NCI-H146 treated with DMSO at 0.1 percent for 48 hours (cell line): ENCODE measurements at regions not wholly inside any gene's neighbourhood (a gene's known extent, or its start where the extent isn't known, plus 50 kb on each side); places are given as distances from the start of the nearest gene placed in this dataset.

Experiments used
- DNase-seq: peaks from one replicate; lab custom pipeline; 2025; ENCODE audit not compliant: unreplicated experiment; lab: John Stamatoyannopoulos, UW

GRCh38 chr12:90060031-90060430 lies 351.4 kb upstream of the ATP2B1 start:
- DNase-seq = no peak

GRCh38 chr12:90058704-90059103 lies 350.1 kb upstream of the ATP2B1 start:
- no peak for DNase-seq

- no peak for DNase-seq
Observed at GRCh38 chr12:90055071-90055470, 346.4 kb upstream of the ATP2B1 start.

- DNase-seq = no peak
Observed at GRCh38 chr12:90048918-90049317, 340.3 kb upstream of the ATP2B1 start.

DNA sequence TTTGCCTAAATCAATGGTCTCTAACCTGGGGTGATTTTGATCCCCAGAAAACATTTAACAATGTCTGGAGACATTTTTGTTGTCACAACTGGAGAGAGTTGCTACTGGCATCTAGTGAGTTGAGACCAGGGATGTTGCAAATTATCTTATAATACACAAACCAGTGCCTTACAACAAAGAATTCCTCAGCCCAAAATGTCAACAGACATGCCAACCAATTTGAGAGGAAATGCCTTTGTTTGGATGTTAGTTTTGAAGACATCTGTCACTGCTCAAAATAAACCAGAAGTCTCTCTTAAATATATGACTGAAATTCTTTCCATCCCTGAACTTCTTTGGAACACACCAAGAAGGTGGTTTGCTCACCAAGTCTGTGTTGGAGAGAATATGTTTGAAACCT lies 336.9 kb upstream of the ATP2B1 start:
- no peak for DNase-seq

DNA sequence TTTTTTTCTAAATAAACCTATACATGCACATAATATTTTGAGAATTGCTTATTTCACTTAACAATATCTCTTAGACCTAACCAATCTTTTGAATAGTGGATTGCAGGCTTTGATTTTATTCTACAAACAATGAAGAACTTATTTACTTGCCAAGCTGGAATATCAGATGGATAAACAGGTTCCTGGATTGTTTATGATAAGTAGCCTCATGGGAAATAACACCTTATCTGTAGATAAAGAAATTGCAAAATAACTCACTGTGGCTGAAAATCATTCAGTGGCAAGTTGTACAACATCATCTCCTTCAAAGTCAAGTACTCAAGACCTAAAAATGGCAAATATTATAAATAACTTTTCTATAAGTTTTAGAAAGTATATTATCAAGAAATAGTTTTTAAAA lies 335.4 kb upstream of the ATP2B1 start:
- no peak for DNase-seq

GRCh38 chr12:90042920-90043641 lies 334.4 kb upstream of the ATP2B1 start:
- no peak for DNase-seq

DNA sequence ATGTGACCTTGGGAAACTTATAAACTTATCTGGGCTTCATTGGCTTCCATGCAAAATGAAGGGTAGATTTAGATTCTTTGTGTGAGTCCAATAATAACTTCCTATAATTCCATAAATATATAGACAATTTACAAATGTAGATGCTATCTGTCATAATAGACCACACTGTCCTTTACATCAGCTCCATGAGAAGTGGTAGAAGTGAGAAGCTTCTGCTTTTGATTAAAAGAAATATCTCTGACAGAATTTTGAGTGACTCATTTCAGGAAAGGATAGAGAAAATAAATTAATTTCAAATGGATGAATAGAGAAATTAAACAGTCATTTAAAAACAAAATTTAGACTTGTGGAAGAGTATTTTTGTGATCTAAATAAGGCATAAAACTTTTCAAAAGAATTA lies 329.7 kb upstream of the ATP2B1 start:
- DNase-seq = no peak

- no peak for DNase-seq
Observed at GRCh38 chr12:90037740-90038139, 329.1 kb upstream of the ATP2B1 start.

DNA sequence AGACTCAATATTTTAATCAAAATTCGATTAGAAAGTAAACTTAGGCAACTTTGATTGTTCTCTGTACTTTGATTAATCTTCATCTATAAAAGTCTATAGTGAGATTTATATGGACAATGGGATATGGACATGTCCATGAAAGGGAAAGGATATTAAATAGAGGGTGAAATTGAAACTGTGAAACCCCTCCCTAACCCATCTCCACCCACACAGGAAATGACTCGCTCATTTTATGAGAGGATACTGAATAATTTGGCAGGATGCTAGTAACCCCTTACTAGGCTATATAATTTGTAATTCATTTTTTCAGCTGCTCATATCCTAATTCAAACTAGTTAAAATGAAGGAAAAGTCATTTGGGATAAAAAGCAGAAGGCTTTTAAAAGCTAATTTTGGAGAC lies 328.0 kb upstream of the ATP2B1 start:
- no peak for DNase-seq

DNA sequence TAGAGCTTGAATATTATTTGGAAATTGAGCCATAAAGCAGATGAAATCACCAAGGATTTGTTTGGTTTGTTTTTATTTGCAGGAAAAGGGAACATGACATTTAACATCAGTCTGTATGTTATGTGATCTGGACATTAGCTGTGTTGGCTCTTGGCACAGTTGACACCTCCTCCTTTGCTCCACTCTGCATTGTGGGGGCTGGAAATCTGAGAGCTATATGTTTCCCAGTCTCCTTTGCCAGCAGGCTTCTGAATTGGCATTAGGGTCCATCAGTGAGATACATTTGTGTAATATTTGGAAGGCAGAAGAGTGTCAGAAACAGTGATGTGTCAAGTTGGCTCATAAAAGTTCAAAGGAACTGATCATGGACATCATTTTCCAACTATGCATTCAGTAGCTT lies 322.1 kb upstream of the ATP2B1 start:
- DNase-seq = no peak

- no peak for DNase-seq
Observed at GRCh38 chr12:90029317-90029716, 320.7 kb upstream of the ATP2B1 start.

- DNase-seq = no peak
Observed at GRCh38 chr12:90028635-90029051, 320.0 kb upstream of the ATP2B1 start.

DNA sequence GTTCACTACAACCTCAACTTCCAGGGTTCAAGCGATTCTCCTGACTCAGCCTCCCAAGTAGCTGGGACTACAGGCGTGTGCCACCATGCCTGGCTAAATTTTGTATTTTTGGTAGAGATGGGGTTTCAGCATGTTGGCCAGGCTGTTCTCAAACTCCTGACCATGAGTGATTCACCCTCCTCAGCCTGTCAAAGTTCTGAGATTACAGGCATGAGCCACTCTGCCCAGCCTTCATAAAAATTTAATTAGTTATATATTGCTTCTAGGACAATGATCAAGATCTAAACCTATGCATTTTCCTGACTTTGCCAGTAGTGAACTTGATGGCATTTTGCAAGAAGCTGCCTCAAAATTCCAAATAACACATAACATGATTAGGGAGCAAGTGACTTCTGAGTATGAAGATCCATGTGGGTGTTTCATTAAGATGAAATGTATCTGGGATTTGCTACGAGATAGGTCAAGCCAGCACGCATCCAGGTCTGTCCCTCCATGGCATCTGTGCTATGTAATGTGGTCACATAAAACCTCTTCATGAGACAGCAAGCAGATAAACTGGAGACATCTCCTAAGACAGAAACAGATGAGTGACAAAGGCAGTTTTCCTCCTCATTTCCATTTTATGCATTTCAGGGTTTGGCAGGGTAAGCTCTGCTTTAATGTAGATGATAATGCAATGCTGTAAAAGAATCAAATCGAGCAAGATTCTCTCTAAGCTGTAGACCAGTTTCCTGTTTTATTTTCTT lies 319.4 kb upstream of the ATP2B1 start:
- no peak for DNase-seq

DNA sequence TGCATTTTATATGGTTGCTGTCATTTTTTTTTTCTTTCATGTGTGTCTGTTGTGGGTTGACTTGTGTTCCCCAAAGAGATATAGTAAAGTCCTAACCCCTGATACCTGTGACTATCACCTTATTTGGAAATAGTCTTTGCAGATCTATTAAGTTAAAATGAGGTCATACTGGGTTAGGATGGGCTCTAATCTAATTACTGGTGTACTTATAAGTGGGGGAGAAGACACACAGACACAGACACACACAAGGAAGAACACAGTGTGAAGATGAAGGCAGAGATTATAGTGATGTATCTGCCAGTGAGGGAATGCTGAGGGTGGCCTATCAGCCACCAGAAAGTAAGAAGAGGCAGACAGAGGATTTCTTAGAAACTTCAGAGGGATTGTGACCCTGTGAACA lies 318.4 kb upstream of the ATP2B1 start:
- no peak for DNase-seq

DNA sequence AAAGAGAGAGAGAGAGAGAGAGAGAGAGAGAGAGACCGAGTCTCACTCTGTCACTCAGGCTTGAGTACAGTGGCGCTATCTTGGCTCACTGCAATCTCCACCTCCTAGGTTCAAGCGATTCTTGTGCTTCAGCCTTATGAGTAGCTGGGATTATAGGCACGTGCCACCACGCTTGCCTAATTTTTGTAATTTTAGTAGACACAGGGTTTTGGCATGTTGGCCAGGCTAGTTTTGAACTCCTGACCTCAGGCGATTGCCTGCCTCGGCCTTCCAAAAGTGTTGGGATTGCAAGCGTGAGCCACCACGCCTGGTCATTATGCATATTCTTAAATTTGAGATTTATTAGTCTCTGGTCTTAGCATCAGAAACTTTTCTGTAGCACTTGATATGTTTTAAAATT lies 317.9 kb upstream of the ATP2B1 start:
- no peak for DNase-seq

DNA sequence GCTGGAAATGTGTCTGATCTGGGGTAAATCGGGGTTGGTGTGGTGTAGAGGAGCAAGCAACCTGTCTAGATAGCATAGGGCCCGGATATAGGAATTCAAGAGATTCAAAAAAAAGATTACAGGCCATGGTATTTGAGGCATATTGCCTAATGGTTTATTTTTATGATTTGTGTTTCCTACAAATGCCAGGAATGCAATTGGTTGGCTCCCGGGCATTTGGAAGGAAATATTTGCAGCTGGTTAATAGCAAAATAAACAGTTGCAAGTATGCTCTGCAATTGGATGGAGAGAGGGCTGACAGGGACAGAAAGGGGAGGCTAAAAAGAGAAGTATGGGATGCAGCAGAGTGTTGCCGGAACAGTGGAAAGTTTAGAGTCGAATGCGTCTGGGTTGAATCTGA lies 315.6 kb upstream of the ATP2B1 start:
- no peak for DNase-seq

DNA sequence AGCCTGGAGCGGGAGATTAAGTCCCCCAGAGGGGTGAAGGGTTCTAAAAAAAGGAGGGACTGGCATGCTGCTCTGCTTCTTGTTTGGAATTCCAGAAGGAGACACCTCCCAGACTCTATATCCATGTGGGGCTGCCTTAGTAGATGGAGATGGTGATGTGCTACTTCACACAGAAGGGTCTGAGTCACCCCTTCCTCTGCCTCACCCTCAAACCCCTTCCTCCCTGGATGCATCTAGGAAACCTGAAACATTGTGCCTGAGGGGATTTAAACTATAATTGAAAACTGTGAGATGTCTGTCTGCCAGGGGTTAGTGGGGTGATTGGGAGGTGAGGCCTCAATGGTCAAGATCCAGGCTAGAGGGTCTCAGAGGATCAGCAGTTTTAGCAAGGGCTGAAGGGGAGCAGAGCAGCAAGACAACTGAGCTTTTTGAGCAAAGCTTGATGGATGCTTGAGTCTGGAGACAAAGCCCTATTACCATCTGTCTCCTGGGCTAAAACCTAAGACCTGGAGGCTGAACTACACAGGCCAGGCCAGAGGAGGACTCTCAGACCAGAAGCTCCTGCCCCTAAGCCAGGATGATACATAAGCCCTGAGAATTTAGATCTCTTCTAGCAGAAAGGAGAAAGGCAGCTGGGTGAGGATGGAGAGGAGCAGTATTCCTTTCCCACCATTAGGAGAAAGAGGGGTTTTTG lies 314.7 kb upstream of the ATP2B1 start:
- DNase-seq = no peak

GRCh38 chr12:90021795-90022440 lies 313.3 kb upstream of the ATP2B1 start:
- DNase-seq = no peak

GRCh38 chr12:90020881-90021280 lies 312.2 kb upstream of the ATP2B1 start:
- no peak for DNase-seq

GRCh38 chr12:90020436-90020835 lies 311.8 kb upstream of the ATP2B1 start:
- DNase-seq = no peak

DNA sequence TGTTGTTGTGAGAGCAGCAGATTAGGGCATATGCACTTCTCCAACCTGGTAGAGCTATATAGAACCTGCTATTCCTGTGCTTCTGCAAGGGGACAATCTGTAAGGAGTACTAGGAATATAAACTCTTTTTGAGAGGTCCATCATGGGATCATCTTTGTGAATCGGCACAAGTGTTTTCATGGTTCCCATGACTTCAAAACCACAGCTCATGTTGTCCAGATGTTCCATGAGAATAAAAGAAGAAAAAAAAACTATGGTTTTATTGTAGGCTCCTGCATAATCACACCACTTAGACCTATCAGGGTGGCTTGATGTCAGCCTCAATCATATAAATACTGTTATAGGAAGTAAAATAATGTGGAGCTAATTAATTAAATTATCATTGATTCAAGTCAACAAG lies 311.4 kb upstream of the ATP2B1 start:
- no peak for DNase-seq
